BJ (cell line): ENCODE measurements at regions not wholly inside any gene's neighbourhood (a gene's known extent, or its start where the extent isn't known, plus 50 kb on each side); places are given as distances from the start of the nearest gene placed in this dataset.

Experiments
- CTCF ChIA-PET: fragments of 350-600 bp; formaldehyde crosslinking; extraction: SDS; loops from one replicate; lab custom pipeline; 2021; ENCODE audit warnings: antibody characterized with exemption, inconsistent platforms; lab: Yijun Ruan, JAX
- POLR2A ChIA-PET: fragments of 300-600 bp; sonication (Branson Sonifier 250); formaldehyde crosslinking; extraction: SDS; loops from one replicate; lab custom pipeline; 2021; ENCODE audit warnings: antibody characterized with exemption; lab: Charles Lee
- DNase-seq: peaks from one replicate; pipeline ENCODE4 v3.0.0-alpha.2; 2011; ENCODE audit warnings: low read depth
- H3K27me3 ChIP-seq: 2 replicates; pipeline ENCODE4 v1.6.0; 2011; ENCODE audit warnings: low read length; ENCODE audit not compliant: control insufficient read depth, insufficient read depth
- H3K36me3 ChIP-seq: 2 replicates; pipeline ENCODE4 v1.5.1; 2011; ENCODE audit warnings: low read length; ENCODE audit not compliant: control insufficient read depth, insufficient read depth
- H3K4me3 ChIP-seq: 2 replicates; pipeline ENCODE4 v1.5.1; 2011; ENCODE audit warnings: low read depth, mild to moderate bottlenecking, control low read depth, low read length
- TF ChIP-seq, protein P1 (sequence below): IDR thresholded peaks from 2 replicates; pipeline ENCODE4 v1.5.1; 2011; ENCODE audit warnings: low read depth, mild to moderate bottlenecking, control low read depth, inconsistent platforms, low read length, moderate library complexity; ENCODE audit not compliant: insufficient read depth

- TF ChIP-seq, protein P1, sequence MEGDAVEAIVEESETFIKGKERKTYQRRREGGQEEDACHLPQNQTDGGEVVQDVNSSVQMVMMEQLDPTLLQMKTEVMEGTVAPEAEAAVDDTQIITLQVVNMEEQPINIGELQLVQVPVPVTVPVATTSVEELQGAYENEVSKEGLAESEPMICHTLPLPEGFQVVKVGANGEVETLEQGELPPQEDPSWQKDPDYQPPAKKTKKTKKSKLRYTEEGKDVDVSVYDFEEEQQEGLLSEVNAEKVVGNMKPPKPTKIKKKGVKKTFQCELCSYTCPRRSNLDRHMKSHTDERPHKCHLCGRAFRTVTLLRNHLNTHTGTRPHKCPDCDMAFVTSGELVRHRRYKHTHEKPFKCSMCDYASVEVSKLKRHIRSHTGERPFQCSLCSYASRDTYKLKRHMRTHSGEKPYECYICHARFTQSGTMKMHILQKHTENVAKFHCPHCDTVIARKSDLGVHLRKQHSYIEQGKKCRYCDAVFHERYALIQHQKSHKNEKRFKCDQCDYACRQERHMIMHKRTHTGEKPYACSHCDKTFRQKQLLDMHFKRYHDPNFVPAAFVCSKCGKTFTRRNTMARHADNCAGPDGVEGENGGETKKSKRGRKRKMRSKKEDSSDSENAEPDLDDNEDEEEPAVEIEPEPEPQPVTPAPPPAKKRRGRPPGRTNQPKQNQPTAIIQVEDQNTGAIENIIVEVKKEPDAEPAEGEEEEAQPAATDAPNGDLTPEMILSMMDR: no peak
- POLR2A ChIA-PET: no interaction called here
Observed at GRCh38 chr9:111158999-111159398, 120.7 kb upstream of the LPAR1 start.

GRCh38 chr9:111158363-111158762 lies 120.1 kb upstream of the LPAR1 start:
- no peaks in the 10 kb centered on the region for H3K27me3 ChIP-seq
- no peak overlapping the region for H3K4me3 ChIP-seq
- CTCF ChIA-PET: no interaction called here
- H3K36me3 ChIP-seq: no peaks in the 10 kb centered on the region
- DNase-seq: peak; percentile 52
- TF ChIP-seq, protein P1: no peak
- POLR2A ChIA-PET: no interaction called here

More at GRCh38 chr9:111158999-111159398, 120.7 kb upstream of the LPAR1 start:
- no peaks in the 10 kb centered on the region for H3K36me3 ChIP-seq
- CTCF ChIA-PET: interaction anchor here (1.0 kb wide), 1 partner anchor 11 kb away, joined by 3 read pairs; no protein-coding TSS in a partner anchor
- H3K4me3 ChIP-seq: no peak overlapping the region
- no peak for DNase-seq
- no peaks in the 10 kb centered on the region for H3K27me3 ChIP-seq

DNA sequence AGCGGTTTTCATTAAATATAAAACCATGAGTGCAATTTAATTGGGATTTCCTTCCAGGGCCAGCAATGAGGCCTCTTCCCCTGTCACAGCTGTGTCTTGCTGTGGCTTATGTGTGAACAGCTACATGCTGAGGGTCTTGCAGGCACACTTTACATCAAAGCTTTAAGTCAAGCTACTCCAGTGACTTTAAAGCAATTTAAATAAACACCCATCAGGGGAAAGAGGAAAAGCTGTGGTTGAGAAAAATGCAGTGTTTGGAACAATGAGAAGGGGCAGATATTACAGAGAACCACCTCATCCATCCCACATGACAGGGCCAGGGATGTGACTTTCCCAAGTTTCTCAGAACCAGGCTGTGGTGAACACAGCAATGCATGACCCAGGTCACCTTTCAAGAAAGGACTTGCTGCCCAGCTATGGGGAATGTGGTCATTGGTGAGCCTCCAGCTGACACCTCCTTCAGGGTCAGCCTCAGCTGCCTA lies 115.9 kb upstream of the LPAR1 start:
- CTCF ChIA-PET: no interaction called here
- POLR2A ChIA-PET: no interaction called here
- Histone ChIP-seq H3K4me3 (no peak overlapping the region), H3K36me3 (no peaks in the 10 kb centered on the region), H3K27me3 (no peaks in the 10 kb centered on the region)
- TF ChIP-seq, protein P1: no peak
- DNase-seq: no peak

DNA sequence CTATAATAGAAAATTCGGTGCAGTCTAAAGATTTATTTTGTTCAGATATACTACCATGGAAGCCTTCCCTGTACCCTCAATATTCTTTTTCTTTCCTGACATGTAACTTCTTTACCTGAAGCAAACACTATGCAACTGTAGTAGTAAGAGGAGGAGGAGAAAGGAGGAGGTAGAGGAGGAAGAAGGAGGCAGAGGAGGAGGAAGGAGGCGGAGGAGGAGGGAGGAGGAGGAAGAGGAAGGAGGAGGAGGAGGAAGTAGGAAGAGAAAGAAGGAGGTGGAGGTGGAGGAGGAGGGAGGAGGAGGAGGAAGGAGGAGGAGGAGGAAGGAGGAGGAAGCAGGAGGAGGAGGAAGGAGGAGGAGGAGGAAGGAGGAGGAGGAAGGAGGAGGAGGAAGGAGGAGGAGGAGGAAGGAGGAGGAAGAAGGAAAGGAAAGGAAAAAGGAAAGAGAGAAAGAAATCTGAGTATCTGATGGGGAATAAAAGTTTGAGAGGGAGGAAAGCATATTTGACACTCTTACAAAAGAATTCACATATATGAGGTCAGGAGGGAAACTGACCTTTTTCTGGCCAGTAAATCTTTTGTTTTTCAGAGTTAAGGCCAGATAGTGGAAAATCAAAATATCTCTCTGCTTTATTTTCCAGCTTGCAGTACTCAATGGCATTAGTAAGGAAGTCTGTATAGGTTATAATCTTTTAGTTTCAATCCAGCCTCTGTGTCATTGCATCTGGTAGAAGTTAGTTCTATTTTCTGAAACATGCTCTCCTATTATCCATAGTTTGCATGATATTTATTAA lies 114.5 kb upstream of the LPAR1 start:
- Histone ChIP-seq H3K4me3 (no peak overlapping the region), H3K36me3 (no peaks in the 10 kb centered on the region), H3K27me3 (no peaks in the 10 kb centered on the region)
- ChIA-PET POLR2A (no interaction called here), CTCF (no interaction called here)
- DNase-seq: no peak
- TF ChIP-seq, protein P1: no peak

DNA sequence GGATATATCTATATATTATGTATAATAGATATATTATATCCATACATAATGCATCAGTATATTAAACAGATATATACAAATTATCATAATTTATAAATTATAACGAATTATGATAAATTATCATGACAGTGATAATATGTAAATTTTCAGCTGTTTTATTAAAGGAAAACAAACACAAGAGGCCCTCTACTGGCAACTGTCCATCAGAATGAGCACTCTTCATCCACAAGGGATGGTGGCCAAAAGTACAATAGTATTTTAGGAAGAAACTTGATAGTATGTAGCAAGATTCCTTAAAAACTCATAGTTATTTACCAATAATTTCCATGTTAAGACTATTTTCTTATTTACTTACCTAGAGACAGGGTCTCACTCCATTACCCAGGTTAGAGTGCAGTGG lies 113.3 kb upstream of the LPAR1 start:
- POLR2A ChIA-PET: no interaction called here
- CTCF ChIA-PET: no interaction called here
- Histone ChIP-seq H3K36me3 (no peaks in the 10 kb centered on the region), H3K4me3 (no peak overlapping the region), H3K27me3 (no peaks in the 10 kb centered on the region)
- DNase-seq: no peak
- TF ChIP-seq, protein P1: no peak
